H1 (cell line): ENCODE measurements at regions not wholly inside any gene's neighbourhood (a gene's known extent, or its start where the extent isn't known, plus 50 kb on each side); places are given as distances from the start of the nearest gene placed in this dataset.

ENCODE experiments used
- CTCF ChIA-PET: fragments of 300-600 bp; sonication (Branson Sonifier 250); formaldehyde crosslinking; loops from one replicate; lab custom pipeline; 2021; ENCODE audit not compliant: partially characterized antibody; lab: Charles Lee
- POLR2A ChIA-PET: fragments of 300-600 bp; sonication (Branson Sonifier 250); formaldehyde crosslinking; loops from one replicate; lab custom pipeline; 2021; ENCODE audit warnings: inconsistent platforms; ENCODE audit not compliant: partially characterized antibody; lab: Charles Lee
- DNase-seq, 2 experiments: peaks; one replicate each; pipeline versions ENCODE4 v3.0.0 to v3.0.0-alpha.2; 2010 to 2022; ENCODE audit warnings: low spot score in 2 of 2, low read depth in 1 of 2, mixed read lengths in 1 of 2
- FAIRE-seq: peaks from 2 replicates; lab custom pipeline; 2011; peaks lifted over from hg19 to GRCh38; lab: Jason Lieb, UNC
- H2AFZ ChIP-seq: 2 replicates; pipeline ENCODE4 v1.8.1; 2012; ENCODE audit warnings: low read length, inconsistent platforms
- H2AK5ac ChIP-seq: 2 replicates; pipeline ENCODE4 v1.6.1; 2013; ENCODE audit warnings: low read depth, low read length
- H2BK120ac ChIP-seq: replicated peaks from 2 replicates; pipeline ENCODE3; 2013; ENCODE audit warnings: low read depth, low read length, inconsistent platforms
- H2BK12ac ChIP-seq: 2 replicates; pipeline ENCODE4 v1.6.1; 2013; ENCODE audit warnings: low read depth, low read length
- H2BK15ac ChIP-seq: 2 replicates; pipeline ENCODE4 v1.6.1; 2013; ENCODE audit warnings: low read length
- H2BK20ac ChIP-seq: 2 replicates; pipeline ENCODE4 v1.6.1; 2013; ENCODE audit warnings: low read length
- H2BK5ac ChIP-seq: 2 replicates; pipeline ENCODE4 v1.6.1; 2013; ENCODE audit warnings: low read depth, low read length
- H3K14ac ChIP-seq: 2 replicates; pipeline ENCODE4 v1.6.1; 2013; ENCODE audit warnings: inconsistent platforms; ENCODE audit not compliant: insufficient read length
- H3K18ac ChIP-seq: 2 replicates; pipeline ENCODE4 v1.6.1; 2013; ENCODE audit warnings: low read length; ENCODE audit errors: extremely low read depth
- H3K23ac ChIP-seq: 2 replicates; pipeline ENCODE4 v1.6.1; 2013; ENCODE audit warnings: inconsistent platforms; ENCODE audit not compliant: insufficient read length
- H3K23me2 ChIP-seq: 2 replicates; pipeline ENCODE4 v1.6.1; 2013; ENCODE audit warnings: low read depth, low read length
- H3K27ac ChIP-seq: 2 replicates; pipeline ENCODE4 v1.6.1; 2011; ENCODE audit warnings: low read depth, low read length, inconsistent platforms
- H3K27me3 ChIP-seq, 4 experiments: replicated peaks in 1 of 4; 1 replicate in 1 of 4; 2 replicates in 3 of 4; pipeline versions ENCODE4 v1.6.1 to v1.8.1; 2011 to 2013; ENCODE audit warnings: low read length in 3 of 4, mild to moderate bottlenecking in 3 of 4, inconsistent platforms in 2 of 4, mixed read lengths in 2 of 4, moderate library complexity in 1 of 4; ENCODE audit not compliant: control insufficient read depth in 3 of 4, insufficient read depth in 3 of 4; ENCODE audit errors: extremely low read depth in 1 of 4
- H3K36me3 ChIP-seq, 4 experiments: 2 replicates each; pipeline versions ENCODE4 v1.6.1 to v1.8.1; 2011 to 2013; ENCODE audit warnings: mild to moderate bottlenecking in 4 of 4, low read length in 3 of 4, moderate library complexity in 2 of 4, control low read depth in 1 of 4, inconsistent platforms in 1 of 4; ENCODE audit not compliant: insufficient read depth in 4 of 4, control insufficient read depth in 2 of 4
- H3K4ac ChIP-seq: replicated peaks from 2 replicates; pipeline ENCODE3; 2013; ENCODE audit warnings: low read length, low read depth, mixed read lengths, inconsistent platforms; ENCODE audit not compliant: insufficient read length
- H3K4me1 ChIP-seq, 4 experiments: replicated peaks in 1 of 4; 1 replicate in 1 of 4; 2 replicates in 3 of 4; pipeline versions ENCODE4 v1.6.1 to v1.8.1; 2011 to 2013; ENCODE audit warnings: low read length in 3 of 4, inconsistent platforms in 2 of 4, mixed read lengths in 1 of 4; ENCODE audit not compliant: insufficient read depth in 4 of 4, control insufficient read depth in 3 of 4
- H3K4me2 ChIP-seq, 2 experiments: 2 replicates each; pipeline versions ENCODE4 v1.6.1 to v1.8.1; 2011 to 2013; ENCODE audit warnings: low read depth in 2 of 2, low read length in 2 of 2, control low read depth in 1 of 2, inconsistent platforms in 1 of 2, mild to moderate bottlenecking in 1 of 2; ENCODE audit not compliant: insufficient read depth in 1 of 2
- H3K4me3 ChIP-seq, 4 experiments: fragments of 200-600, 300-600 bp in 1 of 4; sonication (generic), shearing (Covaris generic), sonication (Bioruptor Twin) in 1 of 4; 2 replicates each; pipeline versions ENCODE4 v1.5.1 to v1.8.1; 2011 to 2016; ENCODE audit warnings: low read length in 4 of 4, low read depth in 3 of 4, control low read depth in 2 of 4, inconsistent platforms in 2 of 4, mild to moderate bottlenecking in 2 of 4, mixed read lengths in 1 of 4, moderate library complexity in 1 of 4; ENCODE audit not compliant: insufficient read depth in 2 of 4; ENCODE audit errors: extremely low read depth in 1 of 4
- H3K56ac ChIP-seq: replicated peaks from 2 replicates; pipeline ENCODE3; 2013; ENCODE audit warnings: low read depth, mild to moderate bottlenecking, mixed read lengths, low read length, inconsistent platforms; ENCODE audit not compliant: insufficient read length
- H3K79me1 ChIP-seq: 2 replicates; pipeline ENCODE4 v1.6.1; 2013; ENCODE audit warnings: low read depth, low read length, control low read depth
- H3K79me2 ChIP-seq, 2 experiments: 2 replicates each; pipeline versions ENCODE4 v1.6.1 to v1.8.1; 2012 to 2013; ENCODE audit warnings: low read length in 2 of 2, mild to moderate bottlenecking in 2 of 2, inconsistent platforms in 1 of 2; ENCODE audit not compliant: insufficient read depth in 2 of 2, control insufficient read depth in 1 of 2
- H3K9ac ChIP-seq, 4 experiments: replicated peaks in 1 of 4; 1 replicate in 1 of 4; 2 replicates in 3 of 4; pipeline versions ENCODE4 v1.6.1 to v1.8.1; 2011 to 2013; ENCODE audit warnings: low read depth in 3 of 4, low read length in 3 of 4, control low read depth in 2 of 4, mild to moderate bottlenecking in 2 of 4, moderate library complexity in 2 of 4, inconsistent platforms in 1 of 4; ENCODE audit errors: extremely low read depth in 1 of 4
- H3K9me3 ChIP-seq, 2 experiments: 2 replicates each; pipeline versions ENCODE4 v1.6.1 to v1.8.1; 2012 to 2013; ENCODE audit warnings: mild to moderate bottlenecking in 2 of 2, moderate library complexity in 2 of 2, control low read depth in 1 of 2, inconsistent platforms in 1 of 2, low read depth in 1 of 2, low read length in 1 of 2, mixed read lengths in 1 of 2; ENCODE audit not compliant: insufficient read depth in 2 of 2
- H4K20me1 ChIP-seq, 2 experiments: replicated peaks in 1 of 2; 2 replicates each; pipeline versions ENCODE3 to v1.8.1; 2011 to 2013; ENCODE audit warnings: inconsistent platforms in 2 of 2, low read length in 2 of 2, mild to moderate bottlenecking in 1 of 2; ENCODE audit not compliant: insufficient read depth in 2 of 2, control insufficient read depth in 1 of 2
- H4K5ac ChIP-seq: 2 replicates; pipeline ENCODE4 v1.6.1; 2013; ENCODE audit warnings: low read length, low read depth, mixed read lengths, inconsistent platforms; ENCODE audit not compliant: insufficient read length
- H4K8ac ChIP-seq: 2 replicates; pipeline ENCODE4 v1.8.0; 2013; ENCODE audit warnings: mild to moderate bottlenecking, moderate library complexity, low read length, inconsistent platforms; ENCODE audit not compliant: insufficient read depth; ENCODE audit errors: extremely low read depth
- H4K91ac ChIP-seq: replicated peaks from 2 replicates; pipeline ENCODE3; 2013; ENCODE audit warnings: low read length, mixed read lengths, inconsistent platforms; ENCODE audit not compliant: insufficient read length
- BRCA1 ChIP-seq: IDR thresholded peaks from 2 replicates; pipeline ENCODE4 v1.6.1; 2012; ENCODE audit warnings: low read depth, low read length, improper control_type of control experiment
- CEBPB ChIP-seq: IDR thresholded peaks from 2 replicates; pipeline ENCODE4 v1.6.1; 2012; ENCODE audit warnings: low read depth, low read length
- EGR1 ChIP-seq: IDR thresholded peaks from 2 replicates; pipeline ENCODE4 v1.6.1; 2011; ENCODE audit warnings: low read depth, low read length, borderline replicate concordance
- KDM4A ChIP-seq: IDR thresholded peaks from one replicate; pipeline ENCODE4 v1.7.1; 2012; ENCODE audit warnings: low read depth, mild to moderate bottlenecking, moderate library complexity, low read length, inconsistent platforms; ENCODE audit not compliant: severe bottlenecking
- PHF8 ChIP-seq: fragments of 200-600 bp; sonication (generic); conservative IDR thresholded peaks from 2 replicates; pipeline ENCODE4 v1.7.1; 2012; ENCODE audit warnings: low read depth, mild to moderate bottlenecking, inconsistent platforms, low read length, moderate library complexity
- SAP30 ChIP-seq: fragments of 300-600 bp; sonication (generic); IDR thresholded peaks from 2 replicates; pipeline ENCODE4 v1.7.1; 2012; ENCODE audit warnings: low read length, moderate library complexity, mild to moderate bottlenecking, inconsistent platforms; ENCODE audit not compliant: insufficient read depth, insufficient replicate concordance
- SUZ12 ChIP-seq: fragments of 200-600 bp; sonication (generic); IDR thresholded peaks from 2 replicates; pipeline ENCODE4 v1.6.1; 2012; ENCODE audit warnings: mild to moderate bottlenecking, inconsistent platforms, low read length, moderate library complexity, mixed read lengths
- TAF1 ChIP-seq: IDR thresholded peaks from 2 replicates; pipeline ENCODE4 v1.6.1; 2011; ENCODE audit warnings: mild to moderate bottlenecking, low read depth, low read length
- TBP ChIP-seq: IDR thresholded peaks from 2 replicates; pipeline ENCODE4 v1.6.1; 2011; ENCODE audit warnings: low read depth, low read length, improper control_type of control experiment
- YY1 ChIP-seq: IDR thresholded peaks from 2 replicates; pipeline ENCODE4 v1.6.1; 2011; ENCODE audit warnings: low read depth, mild to moderate bottlenecking, low read length
- ZNF274 ChIP-seq: IDR thresholded peaks from 2 replicates; pipeline ENCODE4 v1.7.0; 2012; ENCODE audit warnings: low read length, borderline replicate concordance; ENCODE audit errors: extremely low read depth
- WGBS, 2 experiments: shearing (Covaris generic) in 1 of 2; methylation state at CpG; one replicate each; pipeline versions ENCODE4 v1.1.6 to v1.1.7; 2013 to 2015; ENCODE audit warnings: low lambda C conversion rate in 2 of 2, mixed read lengths in 2 of 2, inconsistent platforms in 1 of 2, low coverage in 1 of 2, missing lambda C conversion rate in 1 of 2; ENCODE audit not compliant: insufficient replicate concordance in 2 of 2, insufficient coverage in 1 of 2, insufficient read length in 1 of 2; ENCODE audit errors: extremely low coverage in 1 of 2, missing lambda C conversion rate in 1 of 2; 5-methylcytosine and 5-hydroxymethylcytosine counted together
- TF ChIP-seq, protein P1 (sequence below): IDR thresholded peaks from 2 replicates; pipeline ENCODE4 v1.6.1; 2012; ENCODE audit warnings: inconsistent platforms
- TF ChIP-seq, protein P2 (sequence below): IDR thresholded peaks from 2 replicates; pipeline ENCODE4 v1.6.1; 2011; ENCODE audit warnings: low read length, improper control_type of control experiment

DNA sequence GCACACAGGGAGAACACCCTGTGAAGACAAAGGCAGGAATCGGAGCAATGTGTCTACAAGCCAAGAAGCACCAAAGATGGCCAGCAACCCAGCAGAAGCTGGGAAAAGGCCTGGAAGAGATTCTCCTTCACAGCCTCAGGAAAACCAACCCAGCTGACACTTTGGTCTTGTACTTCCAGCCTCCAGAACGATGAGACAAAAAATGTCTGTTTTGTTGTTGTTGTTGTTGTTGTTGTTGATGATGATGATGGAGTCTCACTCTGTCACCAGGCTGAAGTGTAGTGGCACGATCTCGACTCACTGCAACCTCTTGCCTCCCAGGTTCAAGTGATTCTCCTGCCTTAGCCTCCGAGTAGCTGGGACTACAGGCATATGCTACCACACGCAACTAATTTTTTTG is 157.3 kb downstream of the ETS2 start:
- H3K9ac ChIP-seq = no peak overlapping the region
- H3K4me2 ChIP-seq = no peak overlapping the region
- no peaks in the 10 kb centered on the region for H3K79me1 ChIP-seq
- no peak overlapping the region for H4K8ac ChIP-seq
- H3K4me3 ChIP-seq = no peak overlapping the region
- H3K27ac ChIP-seq = no peak overlapping the region
- H2AK5ac ChIP-seq = no peak overlapping the region
- no peak overlapping the region for H3K56ac ChIP-seq
- no peak overlapping the region for H2AFZ ChIP-seq
- POLR2A ChIA-PET = no interaction called here
- no peaks in the 10 kb centered on the region; a peak in 2 of 7 replicates for H3K27me3 ChIP-seq
- H3K23ac ChIP-seq = no peak overlapping the region
- FAIRE-seq = no peak
- no peaks in the 10 kb centered on the region for H3K23me2 ChIP-seq
- no peak overlapping the region for H3K18ac ChIP-seq
- peak overlapping the region; percentile 6; the same call in 1 of the 2 replicates for H2BK15ac ChIP-seq
- 94% methylated on average over 6 of the region's 6 CpGs; no CpG with 5 or more reads in 1 of the 2 experiments for WGBS, 2 experiments
- H3K9me3 ChIP-seq = peaks cover 0 to 2% of the 10 kb centered on the region in 2 experiments; a peak in 1 of 4 replicates
- no peak overlapping the region for H4K91ac ChIP-seq
- H2BK12ac ChIP-seq = no peak overlapping the region
- H4K5ac ChIP-seq = no peak overlapping the region
- peaks cover 0 to 5% (median 0%) of the 10 kb centered on the region in 4 experiments; a peak in 2 of 7 replicates for H3K4me1 ChIP-seq
- no peaks in the 10 kb centered on the region for H4K20me1 ChIP-seq
- no peaks in the 10 kb centered on the region for H3K79me2 ChIP-seq
- H2BK120ac ChIP-seq = no peak overlapping the region
- no peak for DNase-seq
- no peaks in the 10 kb centered on the region; a peak in 1 of 8 replicates for H3K36me3 ChIP-seq
- no peak overlapping the region for H3K4ac ChIP-seq
- no peak overlapping the region for H2BK20ac ChIP-seq
- H3K14ac ChIP-seq = no peak overlapping the region
- CTCF ChIA-PET = interaction anchor here (0.6 to 1.6 kb wide), 3 partner anchors 11 to 979 kb away, joined by 3 to 8 read pairs (median 4); no protein-coding TSS in a partner anchor
- H2BK5ac ChIP-seq = no peak overlapping the region
- no peak for TF ChIP-seq YY1
- no peak for TF ChIP-seq CEBPB
- no peak for TF ChIP-seq TBP
- no peak for TF ChIP-seq BRCA1
- TF ChIP-seq KDM4A = no peak
- no peak for TF ChIP-seq SAP30
- TF ChIP-seq, protein P1, sequence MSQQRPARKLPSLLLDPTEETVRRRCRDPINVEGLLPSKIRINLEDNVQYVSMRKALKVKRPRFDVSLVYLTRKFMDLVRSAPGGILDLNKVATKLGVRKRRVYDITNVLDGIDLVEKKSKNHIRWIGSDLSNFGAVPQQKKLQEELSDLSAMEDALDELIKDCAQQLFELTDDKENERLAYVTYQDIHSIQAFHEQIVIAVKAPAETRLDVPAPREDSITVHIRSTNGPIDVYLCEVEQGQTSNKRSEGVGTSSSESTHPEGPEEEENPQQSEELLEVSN = no peak
- TF ChIP-seq SUZ12 = no peak
- TF ChIP-seq, protein P2, sequence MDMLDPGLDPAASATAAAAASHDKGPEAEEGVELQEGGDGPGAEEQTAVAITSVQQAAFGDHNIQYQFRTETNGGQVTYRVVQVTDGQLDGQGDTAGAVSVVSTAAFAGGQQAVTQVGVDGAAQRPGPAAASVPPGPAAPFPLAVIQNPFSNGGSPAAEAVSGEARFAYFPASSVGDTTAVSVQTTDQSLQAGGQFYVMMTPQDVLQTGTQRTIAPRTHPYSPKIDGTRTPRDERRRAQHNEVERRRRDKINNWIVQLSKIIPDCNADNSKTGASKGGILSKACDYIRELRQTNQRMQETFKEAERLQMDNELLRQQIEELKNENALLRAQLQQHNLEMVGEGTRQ = no peak
- no peak for TF ChIP-seq PHF8
- no peak for TF ChIP-seq EGR1
- TF ChIP-seq TAF1 = no peak
- TF ChIP-seq ZNF274 = no peak
